LNCAP (cell line): ENCODE measurements at regions not wholly inside any gene's neighbourhood (a gene's known extent, or its start where the extent isn't known, plus 50 kb on each side); places are given as distances from the start of the nearest gene placed in this dataset.

Experiments
- CTCF ChIP-seq: fragments of 450-650 bp; IDR thresholded peaks from 2 replicates; pipeline ENCODE4 v1.5.1; 2017; ENCODE audit warnings: mild to moderate bottlenecking

DNA sequence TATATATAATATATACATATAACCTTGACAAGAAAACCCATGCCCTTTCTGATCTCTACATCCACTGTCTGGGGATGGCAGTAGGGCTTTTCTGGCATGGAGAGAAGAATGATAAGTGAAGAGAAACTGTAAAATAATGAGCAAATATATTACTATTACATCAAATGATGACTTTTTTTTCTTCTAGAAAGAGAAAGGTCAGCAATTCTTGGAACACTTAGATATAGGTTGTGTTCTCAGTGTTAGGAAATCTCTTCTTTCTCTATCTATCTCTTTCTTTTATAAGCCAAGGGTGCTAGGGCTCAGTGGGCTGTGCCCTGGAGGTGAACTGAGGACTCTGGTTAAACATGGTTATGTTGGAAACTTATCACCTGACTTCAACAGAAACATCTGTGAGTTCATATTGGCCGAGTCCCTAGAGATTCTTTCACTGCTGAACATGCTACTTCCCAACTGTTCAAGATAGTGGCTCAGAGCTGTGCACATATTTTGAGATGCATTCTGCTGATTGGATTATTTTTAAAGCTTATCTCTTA lies 265.1 kb downstream of the GBA3 start:
- TF ChIP-seq CTCF, result no peak

GRCh38 chr4:22949161-22949855 lies 256.6 kb downstream of the GBA3 start:
- no peak for TF ChIP-seq CTCF

GRCh38 chr4:22947851-22948250 lies 255.1 kb downstream of the GBA3 start:
- TF ChIP-seq CTCF, result no peak

GRCh38 chr4:22942920-22943559 lies 250.3 kb downstream of the GBA3 start:
- TF ChIP-seq CTCF, result no peak

- no peak for TF ChIP-seq CTCF
Observed at GRCh38 chr4:22941688-22942375, 249.1 kb downstream of the GBA3 start.

- TF ChIP-seq CTCF, result no peak
Observed at GRCh38 chr4:22932326-22932725, 239.6 kb downstream of the GBA3 start.

GRCh38 chr4:22922426-22922825 lies 229.7 kb downstream of the GBA3 start:
- no peak for TF ChIP-seq CTCF
